Transverse colon (tissue), 4 donors: ENCODE measurements at regions not wholly inside any gene's neighbourhood (a gene's known extent, or its start where the extent isn't known, plus 50 kb on each side); places are given as distances from the start of the nearest gene placed in this dataset.

Source experiments
- DNase-seq: peaks from one replicate; pipeline ENCODE4 v3.0.0-alpha.2; 2019
- H3K27ac ChIP-seq, 4 donors: fragments of 200-600 bp; sonication (generic); 2 replicates each; pipeline ENCODE4 v1.5.1; 2016 to 2018; ENCODE audit warnings: inconsistent platforms in 4 of 4
- H3K27me3 ChIP-seq: fragments of 200-600 bp; sonication (generic); 2 replicates; pipeline ENCODE4 v1.5.1; 2017; ENCODE audit warnings: inconsistent platforms
- H3K36me3 ChIP-seq, 4 donors: fragments of 200-600 bp; sonication (generic); 2 replicates each; pipeline ENCODE4 v1.5.1; 2017 to 2019; ENCODE audit warnings: inconsistent platforms in 4 of 4
- H3K4me1 ChIP-seq, 4 donors: fragments of 200-600 bp; sonication (generic); 2 replicates each; pipeline ENCODE4 v1.5.1; 2017 to 2020; ENCODE audit warnings: inconsistent platforms in 4 of 4
- H3K4me3 ChIP-seq, 4 donors: fragments of 200-600 bp; sonication (generic); 1 replicate in 1 of 4; 2 replicates in 3 of 4; pipeline versions ENCODE4 v1.5.1 to v1.6.1; 2017 to 2019; ENCODE audit warnings: inconsistent platforms in 4 of 4
- H3K9me3 ChIP-seq, 2 donors: fragments of 200-600 bp; sonication (generic); 2 replicates each; pipeline ENCODE4 v1.5.1; 2017 to 2019; ENCODE audit warnings: inconsistent platforms in 2 of 2
- EP300 ChIP-seq: sonication (generic); formaldehyde crosslinking; IDR thresholded peaks from one replicate; pipeline ENCODE4 v1.6.1; 2017; ENCODE audit warnings: antibody characterized with exemption, low read depth
- POLR2A ChIP-seq: fragments of 450-650 bp; IDR thresholded peaks from one replicate; pipeline ENCODE4 v1.6.1; 2016; ENCODE audit warnings: antibody characterized with exemption, mild to moderate bottlenecking, moderate library complexity
- POLR2AphosphoS5 ChIP-seq, 3 donors: sonication (generic); formaldehyde crosslinking; IDR thresholded peaks; one replicate each; pipeline ENCODE4 v1.6.1; 2016; ENCODE audit warnings: antibody characterized with exemption in 3 of 3
- WGBS, 2 donors: methylation state at CpG; one replicate each; pipeline ENCODE4 v1.1.5; 2018; ENCODE audit warnings: low coverage in 1 of 2; 5-methylcytosine and 5-hydroxymethylcytosine counted together
- in situ Hi-C, 4 donors: fragments of 200-750 bp; cut with MboI; loops; one replicate each; pipeline versions ENCODE4 v1.15.0 to v1.15.1; 2017; ENCODE audit warnings: low sequenced_read_pairs in 3 of 4, low pct_ligation_motif_present in 1 of 4, low pct_unique_long_range_greater_than_20kb in 1 of 4
- intact Hi-C: fragments of 100-400 bp; cut with DNase I; formaldehyde crosslinking; loops from one replicate; pipeline ENCODE4 v1.15.1; 2023; ENCODE audit warnings: low total_unique reads
- TF ChIP-seq, protein P1 (sequence below), 5 experiments: fragments of 200-600 bp in 3 of 5; fragments of 450-650 bp in 2 of 5; sonication (generic) in 3 of 5; IDR thresholded peaks; 1 replicate in 2 of 5; 2 replicates in 3 of 5; pipeline ENCODE4 v1.5.1; 2016 to 2017; ENCODE audit warnings: antibody characterized with exemption in 5 of 5, inconsistent platforms in 3 of 5, mild to moderate bottlenecking in 2 of 5, moderate library complexity in 1 of 5

DNA sequence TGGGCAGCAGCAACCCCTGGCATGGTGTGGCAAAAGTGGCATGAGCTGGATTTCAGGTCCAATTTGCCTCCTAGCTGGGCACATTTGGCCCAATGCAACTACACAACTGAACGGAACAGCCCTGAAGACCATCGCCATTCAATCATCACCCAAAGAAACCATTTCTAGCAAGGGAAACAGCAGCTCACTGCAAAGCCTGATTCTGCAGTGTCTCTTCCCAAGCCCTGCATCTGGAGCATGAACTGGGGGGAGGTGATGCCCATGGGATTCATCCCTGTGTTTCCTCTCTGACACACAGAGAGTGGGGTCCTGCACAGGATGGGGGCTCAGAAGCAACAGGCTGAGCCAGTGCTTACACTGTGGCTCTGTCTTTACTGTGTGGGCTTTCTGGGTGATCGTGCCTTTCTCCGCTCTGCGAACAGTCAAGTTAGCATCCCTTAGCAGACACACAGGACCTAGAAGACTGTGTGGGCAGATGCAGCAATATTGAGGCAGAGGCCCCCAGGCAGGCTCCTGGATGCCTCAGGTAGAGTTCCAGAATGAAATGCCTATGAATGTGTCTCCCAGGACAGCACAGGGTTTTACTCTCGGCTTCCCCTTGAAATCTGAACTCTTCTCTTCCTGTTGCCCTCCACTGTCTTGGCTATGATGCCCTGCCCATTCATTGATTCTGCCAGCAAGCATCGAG is 91.1 kb upstream of the ALDH1A3 start:
- no peak for DNase-seq
- 82% methylated on average over 7 of the region's 7 CpGs; no CpG with 5 or more reads in 1 of the 2 donors for WGBS, 2 donors

DNA sequence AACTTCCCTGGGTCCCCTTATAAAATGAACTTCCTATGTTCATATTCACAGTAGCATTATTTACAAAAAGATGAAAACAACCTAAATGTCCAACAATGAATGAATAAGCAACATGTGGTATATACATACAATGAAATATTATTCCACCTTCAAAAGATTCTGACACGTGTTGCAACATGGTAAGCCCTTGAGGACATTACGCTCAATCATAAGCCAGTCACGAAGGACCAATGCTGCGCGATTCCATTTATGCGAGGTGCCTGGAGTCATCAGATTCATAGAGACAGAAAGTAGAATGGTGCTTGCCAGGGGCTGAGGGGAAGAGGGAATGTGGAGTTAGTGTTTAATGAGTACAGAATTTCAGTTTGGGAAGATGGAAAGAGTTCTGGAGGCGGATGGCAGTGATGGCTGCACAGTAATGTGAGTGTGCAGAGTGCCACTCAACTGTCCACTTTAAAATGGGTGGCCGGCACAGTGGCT is 88.8 kb upstream of the ALDH1A3 start:
- Histone ChIP-seq H3K27ac (no peak overlapping the region), H3K4me3 (no peak overlapping the region), H3K36me3 (no peaks in the 10 kb centered on the region), H3K9me3 (no peaks in the 10 kb centered on the region), H3K27me3 (no peaks in the 10 kb centered on the region), H3K4me1 (no peaks in the 10 kb centered on the region)
- no peak for DNase-seq
- WGBS, 2 donors, result 91 to 95% methylated on average over 6 to 8 of the region's 8 CpGs
- intact Hi-C loops (no loop called here), in situ Hi-C loops (no loop called here)
- TF ChIP-seq POLR2AphosphoS5 (IDR thresholded peaks at IDR 0.05), result no peak
- TF ChIP-seq EP300, result no peak
- TF ChIP-seq, protein P1, sequence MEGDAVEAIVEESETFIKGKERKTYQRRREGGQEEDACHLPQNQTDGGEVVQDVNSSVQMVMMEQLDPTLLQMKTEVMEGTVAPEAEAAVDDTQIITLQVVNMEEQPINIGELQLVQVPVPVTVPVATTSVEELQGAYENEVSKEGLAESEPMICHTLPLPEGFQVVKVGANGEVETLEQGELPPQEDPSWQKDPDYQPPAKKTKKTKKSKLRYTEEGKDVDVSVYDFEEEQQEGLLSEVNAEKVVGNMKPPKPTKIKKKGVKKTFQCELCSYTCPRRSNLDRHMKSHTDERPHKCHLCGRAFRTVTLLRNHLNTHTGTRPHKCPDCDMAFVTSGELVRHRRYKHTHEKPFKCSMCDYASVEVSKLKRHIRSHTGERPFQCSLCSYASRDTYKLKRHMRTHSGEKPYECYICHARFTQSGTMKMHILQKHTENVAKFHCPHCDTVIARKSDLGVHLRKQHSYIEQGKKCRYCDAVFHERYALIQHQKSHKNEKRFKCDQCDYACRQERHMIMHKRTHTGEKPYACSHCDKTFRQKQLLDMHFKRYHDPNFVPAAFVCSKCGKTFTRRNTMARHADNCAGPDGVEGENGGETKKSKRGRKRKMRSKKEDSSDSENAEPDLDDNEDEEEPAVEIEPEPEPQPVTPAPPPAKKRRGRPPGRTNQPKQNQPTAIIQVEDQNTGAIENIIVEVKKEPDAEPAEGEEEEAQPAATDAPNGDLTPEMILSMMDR (IDR thresholded peaks at IDR 0.05), result no peak
- TF ChIP-seq POLR2A, result no peak

More for the DNA sequence above, 91.1 kb upstream of the ALDH1A3 start:
- Histone ChIP-seq H3K36me3 (no peaks in the 10 kb centered on the region), H3K4me3 (no peak overlapping the region), H3K27me3 (no peaks in the 10 kb centered on the region), H3K9me3 (no peaks in the 10 kb centered on the region), H3K4me1 (no peaks in the 10 kb centered on the region), H3K27ac (no peak overlapping the region)
- TF ChIP-seq, protein P1 (IDR thresholded peaks at IDR 0.05), result no peak
- TF ChIP-seq POLR2A, result no peak
- no peak for TF ChIP-seq POLR2AphosphoS5 (IDR thresholded peaks at IDR 0.05)
- TF ChIP-seq EP300, result no peak
- in situ Hi-C loops (no loop called here), intact Hi-C loops (no loop called here)

DNA sequence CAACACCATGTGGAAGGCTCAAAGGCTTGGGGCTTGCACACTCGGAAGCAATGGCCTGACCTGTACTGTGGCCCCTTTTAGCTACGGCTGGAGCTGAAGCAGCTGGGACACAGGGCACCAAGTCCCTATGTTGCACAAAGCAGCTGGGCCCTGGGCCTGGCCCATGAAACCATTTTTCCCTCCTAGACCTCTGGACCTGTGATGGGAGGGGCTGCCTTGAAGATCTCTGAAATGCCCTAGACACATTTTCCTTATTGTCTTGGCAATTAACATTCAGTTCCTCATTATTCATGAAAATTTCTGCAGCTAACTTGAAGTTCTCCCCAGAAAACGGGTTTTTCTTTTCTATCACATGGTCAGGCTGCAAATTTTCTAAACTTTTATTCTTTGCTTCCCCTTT is 85.6 kb upstream of the ALDH1A3 start:
- Histone ChIP-seq H3K27me3 (no peaks in the 10 kb centered on the region), H3K27ac (no peak overlapping the region), H3K4me1 (no peaks in the 10 kb centered on the region), H3K9me3 (no peaks in the 10 kb centered on the region), H3K36me3 (no peaks in the 10 kb centered on the region), H3K4me3 (no peak overlapping the region)
- 40 to 57% methylated on average over 1 to 3 of the region's 3 CpGs for WGBS, 2 donors
- in situ Hi-C loops (no loop called here), intact Hi-C loops (no loop called here)
- DNase-seq, result no peak
- TF ChIP-seq, protein P1 (IDR thresholded peaks at IDR 0.05), result no peak
- TF ChIP-seq EP300 (no peak), POLR2AphosphoS5 (IDR thresholded peaks at IDR 0.05) (no peak), POLR2A (no peak)

DNA sequence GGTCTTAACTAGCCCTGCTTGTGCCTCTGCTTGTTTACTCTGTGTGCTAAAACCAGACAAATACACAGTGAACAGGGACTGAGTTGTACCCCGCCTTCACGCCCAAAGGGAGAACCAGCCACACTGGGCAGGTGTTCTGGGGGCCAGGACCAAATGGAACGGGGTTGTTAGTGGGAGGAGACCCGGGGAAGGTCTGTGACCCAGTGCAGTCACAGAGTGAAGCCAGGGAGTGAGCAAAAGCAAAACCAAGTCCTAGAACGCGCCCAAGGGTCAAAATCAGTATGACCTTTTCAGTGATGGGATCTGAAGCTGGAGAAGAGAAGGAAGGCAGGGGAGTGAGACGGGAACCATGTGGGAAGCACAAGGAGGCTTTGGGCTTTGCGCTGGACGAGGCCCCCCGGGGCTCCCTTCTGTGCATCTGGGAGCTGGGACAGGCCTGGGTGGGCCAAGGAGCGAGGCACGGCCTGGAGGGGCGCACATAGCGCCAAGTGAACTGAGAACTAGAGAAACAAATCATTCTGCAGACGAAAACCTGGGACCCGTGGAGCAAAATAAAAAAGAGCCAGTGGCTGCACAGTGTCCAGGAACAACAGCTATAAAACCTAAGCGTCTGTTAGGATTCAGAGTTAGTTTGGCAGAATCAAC is 78.3 kb upstream of the ALDH1A3 start:
- 85% methylated on average over 13 to 17 of the region's 17 CpGs for WGBS, 2 donors
- no peak for DNase-seq
- in situ Hi-C loops, result no loop called here

More for the DNA sequence above, 78.3 kb upstream of the ALDH1A3 start:
- no peaks in the 10 kb centered on the region for H3K27me3 ChIP-seq
- no peak overlapping the region for H3K4me3 ChIP-seq
- H3K27ac ChIP-seq, result no peak overlapping the region
- H3K9me3 ChIP-seq, result no peaks in the 10 kb centered on the region
- H3K36me3 ChIP-seq, result no peaks in the 10 kb centered on the region
- no peaks in the 10 kb centered on the region for H3K4me1 ChIP-seq
- intact Hi-C loops, result no loop called here
- TF ChIP-seq EP300 (no peak), POLR2A (no peak), POLR2AphosphoS5 (IDR thresholded peaks at IDR 0.05) (no peak)
- TF ChIP-seq, protein P1 (IDR thresholded peaks at IDR 0.05), result no peak
